KBM-7 (cell line): ENCODE measurements at regions not wholly inside any gene's neighbourhood (a gene's known extent, or its start where the extent isn't known, plus 50 kb on each side); places are given as distances from the start of the nearest gene placed in this dataset.
"Not testable (repeated sequence)": the region's sequence is repeated elsewhere in the genome, so short reads cannot be mapped to it uniquely, and the experiment has no call there.

Experiments used
- DNase-seq: peaks from one replicate; pipeline ENCODE4 v3.0.0-alpha.2; 2015
- in situ Hi-C: fragments of 300-500 bp; cut with MboI; formaldehyde crosslinking; loops from 2 replicates; pipeline ENCODE4 v1.14.3; 2020; ENCODE audit warnings: low sequenced_read_pairs, low pct_unique_long_range_greater_than_20kb, mixed read lengths

- in situ Hi-C loops, result no loop called here
- DNase-seq, result no peak
Observed at GRCh38 chr5:116772806-116773205, 198.2 kb upstream of the SEMA6A start.

- in situ Hi-C loops, result no loop called here
- no peak for DNase-seq
Observed at GRCh38 chr5:116772152-116772501, 197.5 kb upstream of the SEMA6A start.

- DNase-seq, result no peak
- in situ Hi-C loops, result no loop called here
Observed at GRCh38 chr5:116771466-116772151, 197.0 kb upstream of the SEMA6A start.

GRCh38 chr5:116769953-116770352, 195.3 kb upstream of the SEMA6A start:
- in situ Hi-C loops, DNase-seq: not testable (repeated sequence)

- no peak for DNase-seq
- in situ Hi-C loops, result no loop called here
Observed at GRCh38 chr5:116769470-116769869, 194.8 kb upstream of the SEMA6A start.

GRCh38 chr5:116766470-116766947, 191.9 kb upstream of the SEMA6A start:
- no peak for DNase-seq
- in situ Hi-C loops, result no loop called here

- no peak for DNase-seq
- in situ Hi-C loops, result no loop called here
Observed at GRCh38 chr5:116765441-116765840, 190.8 kb upstream of the SEMA6A start.

GRCh38 chr5:116764941-116765340, 190.3 kb upstream of the SEMA6A start:
- DNase-seq, result no peak
- in situ Hi-C loops, result no loop called here

- in situ Hi-C loops, result no loop called here
- DNase-seq, result no peak
Observed at GRCh38 chr5:116763987-116764866, 189.6 kb upstream of the SEMA6A start.

- DNase-seq, result no peak
- in situ Hi-C loops, result no loop called here
Observed at GRCh38 chr5:116759860-116760640, 185.4 kb upstream of the SEMA6A start.

GRCh38 chr5:116757326-116757725, 182.7 kb upstream of the SEMA6A start:
- DNase-seq, result no peak
- in situ Hi-C loops, result no loop called here

- in situ Hi-C loops, result no loop called here
- DNase-seq, result peak; percentile 3
Observed at GRCh38 chr5:116756531-116756930, 181.9 kb upstream of the SEMA6A start.

- in situ Hi-C loops, result no loop called here
- no peak for DNase-seq
Observed at GRCh38 chr5:116754556-116754955, 179.9 kb upstream of the SEMA6A start.

- in situ Hi-C loops, result no loop called here
- DNase-seq, result no peak
Observed at GRCh38 chr5:116751684-116752083, 177.1 kb upstream of the SEMA6A start.

- in situ Hi-C loops, result no loop called here
- DNase-seq, result no peak
Observed at GRCh38 chr5:116750631-116751580, 176.3 kb upstream of the SEMA6A start.

GRCh38 chr5:116747881-116748280, 173.3 kb upstream of the SEMA6A start:
- in situ Hi-C loops, result no loop called here
- DNase-seq, result no peak

- no peak for DNase-seq
- in situ Hi-C loops, result no loop called here
Observed at GRCh38 chr5:116746668-116747067, 172.0 kb upstream of the SEMA6A start.

GRCh38 chr5:116740771-116741170, 166.1 kb upstream of the SEMA6A start:
- no peak for DNase-seq
- in situ Hi-C loops, result no loop called here

- no peak for DNase-seq
- in situ Hi-C loops, result no loop called here
Observed at GRCh38 chr5:116739571-116739970, 164.9 kb upstream of the SEMA6A start.
